Right lobe of liver (tissue), 6 donors: ENCODE measurements at regions not wholly inside any gene's neighbourhood (a gene's known extent, or its start where the extent isn't known, plus 50 kb on each side); places are given as distances from the start of the nearest gene placed in this dataset.
A peak's percentile ranks its signal among the peaks of the same experiment; 100 is the strongest.

Experiments
- ATAC-seq, 4 donors: fragments of 200-7000 bp; cut with Tn5 transposase; one replicate each; pipeline ENCODE4 v1.9.1; 2020; ENCODE audit warnings: mild to moderate bottlenecking in 4 of 4, moderate library complexity in 4 of 4
- DNase-seq, 3 donors: peaks; one replicate each; pipeline ENCODE4 v3.0.0-alpha.2; 2020
- H3K27ac ChIP-seq, 3 donors: fragments of 200-600 bp; one replicate each; pipeline ENCODE4 v1.8.0; 2022
- H3K27me3 ChIP-seq, 2 donors: fragments of 200-600 bp; one replicate each; pipeline ENCODE4 v1.8.0; 2022
- H3K36me3 ChIP-seq, 4 donors: fragments of 200-600 bp; sonication (generic) in 1 of 4; one replicate each; pipeline versions ENCODE4 v1.5.1 to v1.8.0; 2017 to 2022; ENCODE audit warnings: control low read depth in 1 of 4
- H3K4me1 ChIP-seq, 4 donors: fragments of 200-600 bp; sonication (generic) in 1 of 4; one replicate each; pipeline versions ENCODE4 v1.5.1 to v1.8.0; 2017 to 2022; ENCODE audit warnings: control low read depth in 1 of 4
- H3K4me3 ChIP-seq, 3 donors: fragments of 200-600 bp; one replicate each; pipeline ENCODE4 v1.8.0; 2022
- H3K9me3 ChIP-seq, 4 donors: fragments of 200-600 bp; sonication (generic) in 1 of 4; one replicate each; pipeline versions ENCODE4 v1.5.1 to v1.8.0; 2017 to 2022; ENCODE audit warnings: control low read depth in 1 of 4
- POLR2A ChIP-seq: fragments of 450-650 bp; IDR thresholded peaks from one replicate; pipeline ENCODE4 v1.6.1; 2017; ENCODE audit warnings: antibody characterized with exemption, mild to moderate bottlenecking
- WGBS: methylation state at CpG from one replicate; pipeline ENCODE4 v1.1.6; 2018; ENCODE audit warnings: low coverage, low lambda C conversion rate; ENCODE audit not compliant: insufficient coverage; ENCODE audit errors: missing lambda C conversion rate; 5-methylcytosine and 5-hydroxymethylcytosine counted together
- intact Hi-C, 2 donors: fragments of 100-400 bp; cut with DNase I; formaldehyde crosslinking; loops; one replicate each; pipeline versions ENCODE4 v1.11.2 to v1.14.1; 2022
- TF ChIP-seq, protein P1 (sequence below), 4 donors: fragments of 200-600 bp in 3 of 4; fragments of 450-650 bp in 1 of 4; IDR thresholded peaks; one replicate each; pipeline versions ENCODE4 v1.5.1 to v1.8.0; 2016 to 2022; ENCODE audit warnings: antibody characterized with exemption in 4 of 4, mild to moderate bottlenecking in 2 of 4
- donor health status: DM: no; HTN: yes; CAD: no.
- donor health status: DM: no; HTN: no; CAD: no.
- donor health status: DM: no; HTN: no; CAD: no.
- donor health status: DM: no; HTN: yes; CAD: no.
- donor health status: DM: no; HTN: yes; CAD: no.

DNA sequence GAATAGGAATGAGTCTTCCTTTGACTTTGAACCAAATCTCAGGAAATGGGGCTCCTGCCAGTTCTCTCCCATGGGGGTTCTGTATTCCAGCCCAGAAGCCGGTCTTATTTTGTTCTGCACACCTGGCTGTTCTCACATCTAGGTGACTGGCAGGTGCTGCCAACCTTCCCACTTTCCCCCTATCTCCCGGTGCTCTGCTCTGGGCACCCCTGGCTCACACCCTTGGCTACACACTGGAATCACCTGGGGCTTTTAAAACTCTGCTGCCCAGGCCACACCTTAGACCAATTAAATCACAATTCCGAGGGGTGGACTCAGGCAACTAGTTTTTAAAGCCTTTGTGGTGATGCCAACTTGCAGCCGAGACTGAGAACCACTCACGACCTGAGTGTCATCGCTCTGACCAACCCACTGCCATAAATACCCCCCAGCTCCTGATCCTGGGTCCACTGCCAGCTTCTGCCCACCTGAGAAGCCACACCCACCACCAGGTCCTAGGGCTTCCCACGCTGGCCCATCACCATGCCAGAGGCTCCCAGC lies 69.2 kb downstream of the KCNF1 start:
- H3K27me3 ChIP-seq: no peaks in the 10 kb centered on the region
- H3K36me3 ChIP-seq: no peaks in the 10 kb centered on the region
- H3K27ac ChIP-seq: no peak overlapping the region
- H3K4me3 ChIP-seq: no peak overlapping the region
- ATAC-seq (no peak), DNase-seq (peak in 1 of 3 donors; percentile 28)
- no peaks in the 10 kb centered on the region for H3K9me3 ChIP-seq
- intact Hi-C loops: no loop called here
- no peaks in the 10 kb centered on the region for H3K4me1 ChIP-seq
- 89% methylated on average over 3 of the region's 7 CpGs for WGBS
- TF ChIP-seq POLR2A: no peak
- TF ChIP-seq, protein P1, sequence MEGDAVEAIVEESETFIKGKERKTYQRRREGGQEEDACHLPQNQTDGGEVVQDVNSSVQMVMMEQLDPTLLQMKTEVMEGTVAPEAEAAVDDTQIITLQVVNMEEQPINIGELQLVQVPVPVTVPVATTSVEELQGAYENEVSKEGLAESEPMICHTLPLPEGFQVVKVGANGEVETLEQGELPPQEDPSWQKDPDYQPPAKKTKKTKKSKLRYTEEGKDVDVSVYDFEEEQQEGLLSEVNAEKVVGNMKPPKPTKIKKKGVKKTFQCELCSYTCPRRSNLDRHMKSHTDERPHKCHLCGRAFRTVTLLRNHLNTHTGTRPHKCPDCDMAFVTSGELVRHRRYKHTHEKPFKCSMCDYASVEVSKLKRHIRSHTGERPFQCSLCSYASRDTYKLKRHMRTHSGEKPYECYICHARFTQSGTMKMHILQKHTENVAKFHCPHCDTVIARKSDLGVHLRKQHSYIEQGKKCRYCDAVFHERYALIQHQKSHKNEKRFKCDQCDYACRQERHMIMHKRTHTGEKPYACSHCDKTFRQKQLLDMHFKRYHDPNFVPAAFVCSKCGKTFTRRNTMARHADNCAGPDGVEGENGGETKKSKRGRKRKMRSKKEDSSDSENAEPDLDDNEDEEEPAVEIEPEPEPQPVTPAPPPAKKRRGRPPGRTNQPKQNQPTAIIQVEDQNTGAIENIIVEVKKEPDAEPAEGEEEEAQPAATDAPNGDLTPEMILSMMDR (IDR thresholded peaks at IDR 0.05): no peak

DNA sequence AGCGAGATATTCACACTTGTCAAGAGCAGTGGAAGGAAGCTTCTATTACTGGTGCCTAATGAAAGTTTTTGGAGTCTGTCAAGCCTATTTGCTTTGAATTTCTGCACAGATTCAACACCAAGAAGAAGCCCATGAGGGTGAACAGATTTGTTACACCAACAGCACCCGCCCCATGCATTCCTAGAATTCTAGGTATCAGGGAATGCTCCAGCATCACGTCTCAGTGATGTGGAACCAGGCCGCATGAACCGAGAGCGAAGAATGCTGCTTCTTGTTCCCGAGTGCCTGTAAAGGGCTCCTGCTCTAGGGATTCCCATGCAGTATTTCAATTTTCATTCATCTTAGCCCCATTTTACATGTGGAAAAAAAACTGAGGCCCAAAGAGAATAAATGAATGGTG lies 69.7 kb downstream of the KCNF1 start:
- Histone ChIP-seq H3K4me3 (no peak overlapping the region), H3K9me3 (no peaks in the 10 kb centered on the region), H3K27me3 (no peaks in the 10 kb centered on the region), H3K27ac (no peak overlapping the region), H3K36me3 (no peaks in the 10 kb centered on the region), H3K4me1 (no peaks in the 10 kb centered on the region)
- intact Hi-C loops: no loop called here
- no peak for DNase-seq
- no peak for TF ChIP-seq POLR2A
- TF ChIP-seq, protein P1 (IDR thresholded peaks at IDR 0.05): no peak
- WGBS: no CpG with 5 or more reads among the region's 7 CpGs
- ATAC-seq: no peak

DNA sequence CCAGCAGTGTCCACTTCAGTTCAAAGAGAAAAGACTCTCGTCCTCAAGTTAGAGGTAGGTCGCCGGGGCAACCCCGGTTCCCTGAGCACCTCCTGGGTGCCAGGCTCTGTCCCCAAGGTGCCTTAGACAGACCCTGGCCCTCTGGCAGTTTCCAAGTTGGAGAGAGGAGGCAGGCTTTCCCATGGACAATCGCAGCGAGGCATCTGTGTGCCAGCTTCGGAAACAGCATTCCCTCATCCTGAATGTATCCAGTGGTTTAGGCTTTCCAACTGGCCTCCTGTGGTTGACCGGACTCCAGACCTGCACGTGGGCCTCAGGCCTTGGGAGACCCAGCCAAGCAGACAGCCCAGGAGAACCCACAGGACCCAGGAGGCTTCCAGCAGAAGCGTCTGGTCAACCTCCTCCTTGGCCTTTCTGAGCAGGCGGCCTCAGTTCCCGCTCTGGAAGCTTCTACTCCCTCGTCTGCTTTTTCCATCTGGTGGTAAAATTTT lies 70.3 kb downstream of the KCNF1 start:
- DNase-seq (peak in 1 of 3 donors; percentile 29), ATAC-seq (no peak)
- Histone ChIP-seq H3K4me3 (no peak overlapping the region), H3K4me1 (no peaks in the 10 kb centered on the region), H3K27ac (no peak overlapping the region), H3K36me3 (no peaks in the 10 kb centered on the region), H3K27me3 (no peaks in the 10 kb centered on the region), H3K9me3 (no peaks in the 10 kb centered on the region)
- WGBS: 70% methylated on average over 4 of the region's 13 CpGs
- intact Hi-C loops: no loop called here
- TF ChIP-seq, protein P1 (IDR thresholded peaks at IDR 0.05): no peak
- no peak for TF ChIP-seq POLR2A

DNA sequence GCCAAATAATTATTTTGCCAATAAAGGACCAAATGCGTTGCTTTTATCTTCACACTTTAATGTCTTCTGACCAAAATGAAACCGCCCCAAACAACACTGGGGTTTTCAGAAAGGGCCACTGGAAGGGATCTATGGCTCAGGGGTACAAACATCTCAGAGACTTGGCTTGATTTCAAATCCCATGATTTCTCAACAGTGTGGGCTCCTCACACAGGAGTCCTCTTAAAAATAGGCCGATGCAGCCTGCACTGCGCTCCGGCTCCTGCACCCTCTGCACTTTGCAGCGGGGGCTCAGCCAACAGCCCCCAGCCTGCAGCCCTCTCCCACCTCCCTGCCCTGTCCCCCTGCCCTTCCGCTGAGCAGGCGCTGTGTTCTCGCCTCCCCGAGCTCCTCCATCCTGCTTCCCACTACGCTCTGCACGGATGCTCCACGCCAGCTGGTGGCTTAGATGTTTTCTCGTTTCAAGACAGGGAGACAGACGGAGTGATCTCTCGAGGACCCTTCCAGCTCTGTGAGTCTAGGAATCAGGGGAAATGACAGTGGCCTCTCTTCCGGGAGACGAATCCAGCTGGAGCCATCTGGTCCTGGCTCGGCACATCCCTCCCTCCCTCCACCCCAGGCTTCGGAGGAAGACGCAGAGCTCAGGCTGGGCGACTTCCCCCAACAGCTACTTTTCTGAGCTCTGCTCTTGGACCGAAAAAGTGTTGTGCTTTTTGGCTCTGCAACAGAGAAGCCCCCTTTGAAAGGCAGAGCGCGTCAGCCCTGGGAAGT lies 71.4 kb downstream of the KCNF1 start:
- peak; percentile 45 to 70 (median 58) for ATAC-seq
- DNase-seq: peak in 2 of 3 donors; percentile 36 to 45
- intact Hi-C loops: no loop called here

More for the DNA sequence above, 71.4 kb downstream of the KCNF1 start:
- no peaks in the 10 kb centered on the region for H3K9me3 ChIP-seq
- TF ChIP-seq, protein P1 (IDR thresholded peaks at IDR 0.05): no peak
- TF ChIP-seq POLR2A: no peak
- 54% methylated on average over 19 of the region's 25 CpGs for WGBS
- no peaks in the 10 kb centered on the region for H3K4me1 ChIP-seq
- no peaks in the 10 kb centered on the region for H3K36me3 ChIP-seq
- no peaks in the 10 kb centered on the region for H3K27me3 ChIP-seq
- peak overlapping the region in 1 of 3 donors; percentile 0 for H3K27ac ChIP-seq
- no peak overlapping the region for H3K4me3 ChIP-seq
